ENCODE measurements at regions not wholly inside any gene's neighbourhood (a gene's known extent, or its start where the extent isn't known, plus 50 kb on each side); places are given as distances from the start of the nearest gene placed in this dataset.

DNA sequence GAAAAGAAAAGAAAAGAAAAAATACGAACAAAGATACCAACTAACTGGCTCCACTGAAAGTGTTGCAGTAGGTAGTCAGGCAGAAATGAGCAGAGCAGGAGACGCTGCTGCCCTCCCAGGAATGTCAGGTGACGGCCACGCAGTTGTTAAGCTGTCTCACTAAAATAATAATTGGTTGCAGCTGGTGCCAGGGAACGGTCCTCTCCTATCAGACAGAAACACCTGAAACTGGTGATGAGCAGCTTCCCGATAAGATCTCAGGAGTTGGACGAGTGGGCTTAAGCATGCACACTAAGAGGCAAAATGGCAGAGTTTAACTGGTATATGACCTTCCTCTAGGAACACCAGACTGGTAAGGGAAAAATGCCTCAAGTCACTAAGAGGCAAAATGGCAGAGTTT, 611.1 kb downstream of the ZEB2 start:
- TF ChIP-seq CTCF (IDR thresholded peaks at IDR 0.05), result no peak
- no peak for TF ChIP-seq POLR2AphosphoS5 (IDR thresholded peaks at IDR 0.05)
